Ovary (tissue), 7 donors: ENCODE measurements at regions not wholly inside any gene's neighbourhood (a gene's known extent, or its start where the extent isn't known, plus 50 kb on each side); places are given as distances from the start of the nearest gene placed in this dataset.

ENCODE experiments used
- DNase-seq, 5 donors: peaks; one replicate each; pipeline ENCODE4 v3.0.0-alpha.2; 2019 to 2020
- H3K27ac ChIP-seq, 2 donors: fragments of 200-600 bp; one replicate each; pipeline versions ENCODE4 v1.5.1 to v1.8.0; 2019 to 2022
- H3K27me3 ChIP-seq: fragments of 200-600 bp; one replicate; pipeline ENCODE4 v1.8.0; 2022
- H3K36me3 ChIP-seq: fragments of 200-600 bp; sonication (generic); one replicate; pipeline ENCODE4 v1.5.1; 2019
- H3K4me1 ChIP-seq: one replicate; pipeline ENCODE4 v1.8.1; 2013; ENCODE audit warnings: mild to moderate bottlenecking, moderate library complexity; ENCODE audit not compliant: insufficient read depth
- H3K4me3 ChIP-seq: fragments of 200-600 bp; sonication (generic); one replicate; pipeline ENCODE4 v1.5.1; 2017
- H3K9me3 ChIP-seq, 2 donors: fragments of 200-600 bp in 1 of 2; sonication (generic) in 1 of 2; one replicate each; pipeline versions ENCODE4 v1.5.1 to v1.8.1; 2013 to 2019; ENCODE audit warnings: mild to moderate bottlenecking in 1 of 2, moderate library complexity in 1 of 2
- CTCF ChIP-seq, 3 donors: fragments of 450-650 bp in 2 of 3; fragments of 200-600 bp in 1 of 3; IDR thresholded peaks; one replicate each; pipeline versions ENCODE4 v1.5.1 to v1.8.0; 2016 to 2022; ENCODE audit warnings: antibody characterized with exemption in 3 of 3, mild to moderate bottlenecking in 1 of 3
- EP300 ChIP-seq: sonication (generic); formaldehyde crosslinking; IDR thresholded peaks from one replicate; pipeline ENCODE4 v1.6.1; 2017; ENCODE audit warnings: antibody characterized with exemption
- POLR2A ChIP-seq: fragments of 450-650 bp; IDR thresholded peaks from one replicate; pipeline ENCODE4 v1.6.1; 2017; ENCODE audit warnings: antibody characterized with exemption, mild to moderate bottlenecking, moderate library complexity
- WGBS, 3 donors: extraction: QIAGEN DNeasy Blood & Tissue Kit in 1 of 3; methylation state at CpG; one replicate each; pipeline versions ENCODE4 v1.1.5 to v1.1.7; 2013 to 2017; 5-methylcytosine and 5-hydroxymethylcytosine counted together
- intact Hi-C, 4 donors: fragments of 100-400 bp; cut with DNase I; formaldehyde crosslinking; loops; one replicate each; pipeline versions ENCODE4 v1.11.0 to v1.15.1; 2022 to 2023
- donor health status: DM: no; HTN: no; CAD: no; lungs with moderate emphysema.
- donor health status: DM: no; HTN: no; CAD: no.
- donor health status: Bipolar disorder and iron deficiency.
- donor health status: DM: no; HTN: no; CAD: no.
- donor health status: DM: yes; HTN: yes; CAD: no.

- 71 to 78% (median 76%) methylated on average over 4 of the region's 4 CpGs for WGBS, 3 donors
- TF ChIP-seq POLR2A (no peak), EP300 (no peak), CTCF (IDR thresholded peaks at IDR 0.05) (no peak)
- H3K9me3 ChIP-seq, result no peaks in the 10 kb centered on the region
- no peak for DNase-seq
- intact Hi-C loops, result no loop called here
- H3K4me1 ChIP-seq, result no peaks in the 10 kb centered on the region
- H3K36me3 ChIP-seq, result no peaks in the 10 kb centered on the region
- H3K27ac ChIP-seq, result no peak overlapping the region
- no peaks in the 10 kb centered on the region for H3K27me3 ChIP-seq
- H3K4me3 ChIP-seq, result no peak overlapping the region
These were observed 279.0 kb downstream of the HS3ST1 start for GRCh38 chr4:11149612-11150259.

- TF ChIP-seq POLR2A, result no peak
- no peak for TF ChIP-seq EP300
- no peak for TF ChIP-seq CTCF (IDR thresholded peaks at IDR 0.05)
- no peak for DNase-seq
- WGBS, 3 donors, result 68 to 78% (median 74%) methylated on average over 1 of the region's 1 CpG
- Histone ChIP-seq H3K4me1 (no peaks in the 10 kb centered on the region), H3K27me3 (no peaks in the 10 kb centered on the region), H3K4me3 (no peak overlapping the region), H3K27ac (no peak overlapping the region), H3K9me3 (no peaks in the 10 kb centered on the region), H3K36me3 (no peaks in the 10 kb centered on the region)
- intact Hi-C loops, result no loop called here
These were observed 288.8 kb downstream of the HS3ST1 start for GRCh38 chr4:11139871-11140270.

- intact Hi-C loops, result no loop called here
- TF ChIP-seq EP300 (no peak), CTCF (IDR thresholded peaks at IDR 0.05) (no peak), POLR2A (no peak)
- Histone ChIP-seq H3K27me3 (no peaks in the 10 kb centered on the region), H3K4me3 (no peak overlapping the region), H3K27ac (no peak overlapping the region), H3K36me3 (no peaks in the 10 kb centered on the region), H3K9me3 (no peaks in the 10 kb centered on the region), H3K4me1 (no peaks in the 10 kb centered on the region)
- DNase-seq, result no peak
- 85 to 93% (median 91%) methylated on average over 1 of the region's 1 CpG for WGBS, 3 donors
These were observed 289.7 kb downstream of the HS3ST1 start for GRCh38 chr4:11138964-11139363.

GRCh38 chr4:11134705-11135104 is 294.0 kb downstream of the HS3ST1 start:
- Histone ChIP-seq H3K4me1 (peaks cover 2% of the 10 kb centered on the region), H3K27ac (no peak overlapping the region), H3K36me3 (no peaks in the 10 kb centered on the region), H3K27me3 (no peaks in the 10 kb centered on the region), H3K9me3 (no peaks in the 10 kb centered on the region), H3K4me3 (no peak overlapping the region)
- no peak for DNase-seq
- intact Hi-C loops, result no loop called here
- no peak for TF ChIP-seq POLR2A
- no peak for TF ChIP-seq CTCF (IDR thresholded peaks at IDR 0.05)
- no peak for TF ChIP-seq EP300
